Stomach (tissue), 8 donors: ENCODE measurements at regions not wholly inside any gene's neighbourhood (a gene's known extent, or its start where the extent isn't known, plus 50 kb on each side); places are given as distances from the start of the nearest gene placed in this dataset.
"Not testable (repeated sequence)": the region's sequence is repeated elsewhere in the genome, so short reads cannot be mapped to it uniquely, and the experiment has no call there.

Experiments used
- DNase-seq, 2 donors: peaks; one replicate each; pipeline versions ENCODE4 v3.0.0 to v3.0.0-alpha.2; 2013 to 2019
- H3K27ac ChIP-seq, 5 donors: fragments of 200-600 bp in 4 of 5; sonication (generic) in 4 of 5; one replicate each; pipeline ENCODE4 v1.5.1; 2013 to 2019; ENCODE audit warnings: mild to moderate bottlenecking in 1 of 5, moderate library complexity in 1 of 5
- H3K27me3 ChIP-seq, 3 donors: fragments of 200-600 bp; sonication (generic); one replicate each; pipeline ENCODE4 v1.5.1; 2017 to 2019; ENCODE audit warnings: mixed run types in 1 of 3
- H3K36me3 ChIP-seq, 4 donors: fragments of 200-600 bp; sonication (generic); 1 replicate in 3 of 4; 2 replicates in 1 of 4; pipeline ENCODE4 v1.5.1; 2016 to 2019
- H3K4me1 ChIP-seq, 4 donors: fragments of 200-600 bp; sonication (generic); one replicate each; pipeline ENCODE4 v1.5.1; 2016 to 2019
- H3K4me3 ChIP-seq, 4 donors: fragments of 200-600 bp; sonication (generic) in 3 of 4; one replicate each; pipeline ENCODE4 v1.5.1; 2016 to 2019; ENCODE audit warnings: mild to moderate bottlenecking in 1 of 4
- H3K9me3 ChIP-seq, 4 donors: fragments of 200-600 bp; sonication (generic); one replicate each; pipeline ENCODE4 v1.5.1; 2016 to 2019
- EP300 ChIP-seq: sonication (generic); formaldehyde crosslinking; IDR thresholded peaks from one replicate; pipeline ENCODE4 v1.6.1; 2017; ENCODE audit warnings: antibody characterized with exemption
- POLR2A ChIP-seq, 4 donors: fragments of 450-650 bp; IDR thresholded peaks; one replicate each; pipeline ENCODE4 v1.6.1; 2016; ENCODE audit warnings: antibody characterized with exemption in 4 of 4, control low read depth in 2 of 4, mild to moderate bottlenecking in 1 of 4, moderate library complexity in 1 of 4
- POLR2AphosphoS5 ChIP-seq, 3 donors: sonication (generic); formaldehyde crosslinking; IDR thresholded peaks; one replicate each; pipeline ENCODE4 v1.6.1; 2016; ENCODE audit warnings: antibody characterized with exemption in 3 of 3
- WGBS, 5 donors: extraction: QIAGEN DNeasy Blood & Tissue Kit in 3 of 5; methylation state at CpG; one replicate each; pipeline versions ENCODE4 v1.1.5 to v1.1.7; 2013 to 2018; 5-methylcytosine and 5-hydroxymethylcytosine counted together
- intact Hi-C: fragments of 100-400 bp; cut with DNase I; formaldehyde crosslinking; loops from one replicate; pipeline ENCODE4 v1.15.1; 2023; ENCODE audit warnings: low total_unique reads
- TF ChIP-seq, protein P1 (sequence below), 7 experiments: fragments of 450-650 bp in 4 of 7; fragments of 200-600 bp in 3 of 7; sonication (generic) in 3 of 7; IDR thresholded peaks; one replicate each; pipeline ENCODE4 v1.5.1; 2016 to 2019; ENCODE audit warnings: antibody characterized with exemption in 7 of 7, control low read depth in 2 of 7, mild to moderate bottlenecking in 1 of 7
- donor health status: healthy with polysubstance abuse.
- donor health status: Bipolar disorder and iron deficiency.
- donor health status: healthy.

GRCh38 chr9:73046769-73047168, 93.9 kb upstream of the ALDH1A1 start:
- no peak for TF ChIP-seq POLR2AphosphoS5 (IDR thresholded peaks at IDR 0.05)
- no peak for TF ChIP-seq POLR2A (IDR thresholded peaks at IDR 0.05)
- TF ChIP-seq EP300, result no peak
- TF ChIP-seq, protein P1, sequence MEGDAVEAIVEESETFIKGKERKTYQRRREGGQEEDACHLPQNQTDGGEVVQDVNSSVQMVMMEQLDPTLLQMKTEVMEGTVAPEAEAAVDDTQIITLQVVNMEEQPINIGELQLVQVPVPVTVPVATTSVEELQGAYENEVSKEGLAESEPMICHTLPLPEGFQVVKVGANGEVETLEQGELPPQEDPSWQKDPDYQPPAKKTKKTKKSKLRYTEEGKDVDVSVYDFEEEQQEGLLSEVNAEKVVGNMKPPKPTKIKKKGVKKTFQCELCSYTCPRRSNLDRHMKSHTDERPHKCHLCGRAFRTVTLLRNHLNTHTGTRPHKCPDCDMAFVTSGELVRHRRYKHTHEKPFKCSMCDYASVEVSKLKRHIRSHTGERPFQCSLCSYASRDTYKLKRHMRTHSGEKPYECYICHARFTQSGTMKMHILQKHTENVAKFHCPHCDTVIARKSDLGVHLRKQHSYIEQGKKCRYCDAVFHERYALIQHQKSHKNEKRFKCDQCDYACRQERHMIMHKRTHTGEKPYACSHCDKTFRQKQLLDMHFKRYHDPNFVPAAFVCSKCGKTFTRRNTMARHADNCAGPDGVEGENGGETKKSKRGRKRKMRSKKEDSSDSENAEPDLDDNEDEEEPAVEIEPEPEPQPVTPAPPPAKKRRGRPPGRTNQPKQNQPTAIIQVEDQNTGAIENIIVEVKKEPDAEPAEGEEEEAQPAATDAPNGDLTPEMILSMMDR (IDR thresholded peaks at IDR 0.05), result no peak
- intact Hi-C loops, result no loop called here
- no peak overlapping the region for H3K27ac ChIP-seq
- peaks cover 0 to 10% (median 0%) of the 10 kb centered on the region in 4 donors for H3K4me1 ChIP-seq
- no peaks in the 10 kb centered on the region for H3K36me3 ChIP-seq
- H3K9me3 ChIP-seq, result no peaks in the 10 kb centered on the region
- 83 to 93% (median 86%) methylated on average over 1 of the region's 1 CpG for WGBS, 5 donors
- no peak for DNase-seq
- no peak overlapping the region for H3K4me3 ChIP-seq
- H3K27me3 ChIP-seq, result no peaks in the 10 kb centered on the region

- DNase-seq, intact Hi-C loops, H3K9me3 ChIP-seq, H3K4me3 ChIP-seq, H3K27ac ChIP-seq, H3K27me3 ChIP-seq, H3K4me1 ChIP-seq, H3K36me3 ChIP-seq: not testable (repeated sequence)
- WGBS, 5 donors, result 89 to 94% (median 92%) methylated on average over 4 of the region's 4 CpGs
These were observed 91.9 kb upstream of the ALDH1A1 start for GRCh38 chr9:73044776-73045175.

GRCh38 chr9:73042155-73042554, 89.3 kb upstream of the ALDH1A1 start:
- H3K27me3 ChIP-seq, result no peaks in the 10 kb centered on the region
- intact Hi-C loops, result no loop called here
- no peaks in the 10 kb centered on the region for H3K36me3 ChIP-seq
- TF ChIP-seq POLR2AphosphoS5 (IDR thresholded peaks at IDR 0.05), result no peak
- TF ChIP-seq, protein P1 (IDR thresholded peaks at IDR 0.05), result no peak
- no peak for TF ChIP-seq EP300
- no peak for TF ChIP-seq POLR2A (IDR thresholded peaks at IDR 0.05)
- no peaks in the 10 kb centered on the region for H3K9me3 ChIP-seq
- WGBS, 5 donors, result 74 to 97% (median 82%) methylated on average over 1 of the region's 1 CpG
- no peak for DNase-seq
- no peak overlapping the region for H3K4me3 ChIP-seq
- no peak overlapping the region for H3K27ac ChIP-seq
- H3K4me1 ChIP-seq, result peaks cover 14 to 29% (median 22%) of the 10 kb centered on the region in 4 donors

GRCh38 chr9:73039271-73040263, 86.7 kb upstream of the ALDH1A1 start:
- no peaks in the 10 kb centered on the region for H3K36me3 ChIP-seq
- peak overlapping the region in 4 of 5 donors; percentile 65 to 86 (median 74) for H3K27ac ChIP-seq

More at GRCh38 chr9:73039271-73040263, 86.7 kb upstream of the ALDH1A1 start:
- Histone ChIP-seq H3K4me1 (peaks cover 14 to 29% (median 23%) of the 10 kb centered on the region in 4 donors), H3K27me3 (no peaks in the 10 kb centered on the region), H3K4me3 (no peak overlapping the region), H3K9me3 (no peaks in the 10 kb centered on the region)
- intact Hi-C loops, result no loop called here
- peak in 1 of 2 donors; percentile 72 for DNase-seq
- WGBS, 5 donors, result 47 to 66% (median 54%) methylated on average over 3 of the region's 3 CpGs
- TF ChIP-seq POLR2AphosphoS5 (IDR thresholded peaks at IDR 0.05), result peak; percentile 84 to 88 (median 86)
- no peak for TF ChIP-seq POLR2A (IDR thresholded peaks at IDR 0.05)
- TF ChIP-seq EP300, result peak; percentile 48
- TF ChIP-seq, protein P1 (IDR thresholded peaks at IDR 0.05), result no peak
